ENCODE measurements at regions not wholly inside any gene's neighbourhood (a gene's known extent, or its start where the extent isn't known, plus 50 kb on each side); places are given as distances from the start of the nearest gene placed in this dataset.

DNA sequence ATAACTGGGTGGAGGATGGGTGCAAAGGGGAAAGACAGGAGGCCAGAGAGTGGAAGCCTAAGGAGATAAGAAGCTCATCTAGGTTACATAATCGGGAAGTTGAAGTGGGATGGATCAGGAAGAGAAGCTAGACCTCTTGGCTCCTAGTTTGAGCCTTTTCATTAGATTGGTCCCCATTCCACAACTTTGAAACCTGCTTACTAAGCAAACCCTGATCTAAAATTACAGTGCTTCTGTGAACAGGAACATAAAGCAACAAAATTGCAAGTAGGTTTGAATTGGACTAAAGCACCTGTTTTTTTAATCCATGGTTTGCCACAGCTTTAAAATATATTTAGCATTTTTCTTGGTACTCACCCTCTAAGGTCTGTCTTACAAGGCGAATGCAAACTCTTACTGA lies 80.4 kb upstream of the EED start:
- TF ChIP-seq, protein P1, sequence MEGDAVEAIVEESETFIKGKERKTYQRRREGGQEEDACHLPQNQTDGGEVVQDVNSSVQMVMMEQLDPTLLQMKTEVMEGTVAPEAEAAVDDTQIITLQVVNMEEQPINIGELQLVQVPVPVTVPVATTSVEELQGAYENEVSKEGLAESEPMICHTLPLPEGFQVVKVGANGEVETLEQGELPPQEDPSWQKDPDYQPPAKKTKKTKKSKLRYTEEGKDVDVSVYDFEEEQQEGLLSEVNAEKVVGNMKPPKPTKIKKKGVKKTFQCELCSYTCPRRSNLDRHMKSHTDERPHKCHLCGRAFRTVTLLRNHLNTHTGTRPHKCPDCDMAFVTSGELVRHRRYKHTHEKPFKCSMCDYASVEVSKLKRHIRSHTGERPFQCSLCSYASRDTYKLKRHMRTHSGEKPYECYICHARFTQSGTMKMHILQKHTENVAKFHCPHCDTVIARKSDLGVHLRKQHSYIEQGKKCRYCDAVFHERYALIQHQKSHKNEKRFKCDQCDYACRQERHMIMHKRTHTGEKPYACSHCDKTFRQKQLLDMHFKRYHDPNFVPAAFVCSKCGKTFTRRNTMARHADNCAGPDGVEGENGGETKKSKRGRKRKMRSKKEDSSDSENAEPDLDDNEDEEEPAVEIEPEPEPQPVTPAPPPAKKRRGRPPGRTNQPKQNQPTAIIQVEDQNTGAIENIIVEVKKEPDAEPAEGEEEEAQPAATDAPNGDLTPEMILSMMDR (IDR thresholded peaks at IDR 0.05) = no peak
- TF ChIP-seq POLR2A (IDR thresholded peaks at IDR 0.05) = no peak

Measured in uterus (tissue), 2 donors.